Prostate gland (tissue), 2 donors: ENCODE measurements at regions not wholly inside any gene's neighbourhood (a gene's known extent, or its start where the extent isn't known, plus 50 kb on each side); places are given as distances from the start of the nearest gene placed in this dataset.

Experiments
- POLR2A ChIP-seq: fragments of 450-650 bp; IDR thresholded peaks from one replicate; pipeline ENCODE4 v1.6.1; 2016; ENCODE audit warnings: antibody characterized with exemption, mild to moderate bottlenecking
- POLR2AphosphoS5 ChIP-seq: sonication (generic); formaldehyde crosslinking; IDR thresholded peaks from one replicate; pipeline ENCODE4 v1.6.1; 2017; ENCODE audit warnings: antibody characterized with exemption
- TF ChIP-seq, protein P1 (sequence below), 4 experiments: fragments of 200-600 bp in 2 of 4; fragments of 450-650 bp in 2 of 4; sonication (generic) in 2 of 4; IDR thresholded peaks; 1 replicate in 3 of 4; 2 replicates in 1 of 4; pipeline ENCODE4 v1.5.1; 2016 to 2019; ENCODE audit warnings: antibody characterized with exemption in 4 of 4, mild to moderate bottlenecking in 2 of 4, moderate library complexity in 2 of 4

DNA sequence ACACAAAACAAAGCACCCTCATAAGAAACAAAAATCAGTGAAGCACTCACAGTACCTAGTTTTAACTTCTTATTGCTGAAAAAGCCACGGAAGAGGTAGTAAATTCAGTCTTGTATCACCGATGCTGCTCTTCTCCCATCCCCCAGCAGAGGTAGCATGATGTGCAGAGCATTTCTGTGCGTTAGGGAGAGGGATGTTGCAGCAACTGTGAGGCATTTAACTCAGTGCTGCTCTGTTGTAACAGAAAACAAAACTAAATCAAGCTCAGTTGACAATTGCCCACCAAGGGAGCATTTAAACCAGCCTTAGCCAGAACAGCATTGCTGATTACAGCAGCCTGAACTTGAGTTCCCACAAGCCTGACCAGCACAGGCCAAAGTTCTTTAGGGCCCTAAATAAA lies 1279.7 kb upstream of the ADGRL3 start:
- TF ChIP-seq, protein P1, sequence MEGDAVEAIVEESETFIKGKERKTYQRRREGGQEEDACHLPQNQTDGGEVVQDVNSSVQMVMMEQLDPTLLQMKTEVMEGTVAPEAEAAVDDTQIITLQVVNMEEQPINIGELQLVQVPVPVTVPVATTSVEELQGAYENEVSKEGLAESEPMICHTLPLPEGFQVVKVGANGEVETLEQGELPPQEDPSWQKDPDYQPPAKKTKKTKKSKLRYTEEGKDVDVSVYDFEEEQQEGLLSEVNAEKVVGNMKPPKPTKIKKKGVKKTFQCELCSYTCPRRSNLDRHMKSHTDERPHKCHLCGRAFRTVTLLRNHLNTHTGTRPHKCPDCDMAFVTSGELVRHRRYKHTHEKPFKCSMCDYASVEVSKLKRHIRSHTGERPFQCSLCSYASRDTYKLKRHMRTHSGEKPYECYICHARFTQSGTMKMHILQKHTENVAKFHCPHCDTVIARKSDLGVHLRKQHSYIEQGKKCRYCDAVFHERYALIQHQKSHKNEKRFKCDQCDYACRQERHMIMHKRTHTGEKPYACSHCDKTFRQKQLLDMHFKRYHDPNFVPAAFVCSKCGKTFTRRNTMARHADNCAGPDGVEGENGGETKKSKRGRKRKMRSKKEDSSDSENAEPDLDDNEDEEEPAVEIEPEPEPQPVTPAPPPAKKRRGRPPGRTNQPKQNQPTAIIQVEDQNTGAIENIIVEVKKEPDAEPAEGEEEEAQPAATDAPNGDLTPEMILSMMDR (IDR thresholded peaks at IDR 0.05), result no peak
- no peak for TF ChIP-seq POLR2A
- TF ChIP-seq POLR2AphosphoS5, result no peak
